Hepatocyte (in vitro differentiated cells): ENCODE measurements at regions not wholly inside any gene's neighbourhood (a gene's known extent, or its start where the extent isn't known, plus 50 kb on each side); places are given as distances from the start of the nearest gene placed in this dataset.

Source experiments
- CTCF ChIP-seq: fragments of 200-600 bp; sonication (generic); IDR thresholded peaks from 2 replicates; pipeline ENCODE4 v1.5.1; 2016; ENCODE audit warnings: antibody characterized with exemption, mild to moderate bottlenecking; ENCODE audit not compliant: poor library complexity
- EZH2phosphoT487 ChIP-seq: fragments of 200-600 bp; sonication (generic); IDR thresholded peaks from one replicate; pipeline ENCODE4 v1.6.1; 2018; ENCODE audit warnings: antibody characterized with exemption, mild to moderate bottlenecking, low read depth, moderate library complexity; ENCODE audit not compliant: unreplicated experiment, severe bottlenecking

DNA sequence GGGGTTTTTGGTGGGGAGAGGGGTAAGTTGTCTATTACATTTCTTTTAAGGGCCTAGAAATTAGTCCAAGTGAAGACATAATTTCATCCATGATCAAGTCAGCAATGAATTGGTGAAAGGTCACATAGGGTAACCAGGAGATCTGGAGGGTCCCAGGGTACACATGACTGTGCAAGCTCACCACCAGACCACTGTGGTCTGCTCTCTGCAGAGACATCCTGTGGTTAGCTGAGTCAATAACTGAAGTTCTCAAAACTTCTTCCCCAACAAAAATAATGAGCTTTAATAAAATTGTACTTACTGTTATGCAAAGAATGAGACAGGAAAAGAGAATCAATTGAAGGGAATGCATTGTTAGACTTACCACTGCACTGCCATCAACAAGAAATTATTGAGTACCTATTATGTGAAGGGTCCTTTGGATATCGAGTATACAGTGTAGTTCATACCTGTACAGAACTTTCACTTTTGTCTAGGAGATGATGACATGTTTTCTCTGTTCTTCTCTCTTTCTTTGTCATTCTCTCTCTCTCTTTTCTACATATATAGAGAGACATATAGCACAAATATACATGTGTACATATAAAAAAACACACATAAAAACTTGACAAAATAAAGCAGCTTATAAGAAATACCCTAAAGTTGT, 209.8 kb downstream of the GJA1 start:
- TF ChIP-seq CTCF, result no peak
- no peak for TF ChIP-seq EZH2phosphoT487
